ENCODE measurements at regions not wholly inside any gene's neighbourhood (a gene's known extent, or its start where the extent isn't known, plus 50 kb on each side); places are given as distances from the start of the nearest gene placed in this dataset.

DNA sequence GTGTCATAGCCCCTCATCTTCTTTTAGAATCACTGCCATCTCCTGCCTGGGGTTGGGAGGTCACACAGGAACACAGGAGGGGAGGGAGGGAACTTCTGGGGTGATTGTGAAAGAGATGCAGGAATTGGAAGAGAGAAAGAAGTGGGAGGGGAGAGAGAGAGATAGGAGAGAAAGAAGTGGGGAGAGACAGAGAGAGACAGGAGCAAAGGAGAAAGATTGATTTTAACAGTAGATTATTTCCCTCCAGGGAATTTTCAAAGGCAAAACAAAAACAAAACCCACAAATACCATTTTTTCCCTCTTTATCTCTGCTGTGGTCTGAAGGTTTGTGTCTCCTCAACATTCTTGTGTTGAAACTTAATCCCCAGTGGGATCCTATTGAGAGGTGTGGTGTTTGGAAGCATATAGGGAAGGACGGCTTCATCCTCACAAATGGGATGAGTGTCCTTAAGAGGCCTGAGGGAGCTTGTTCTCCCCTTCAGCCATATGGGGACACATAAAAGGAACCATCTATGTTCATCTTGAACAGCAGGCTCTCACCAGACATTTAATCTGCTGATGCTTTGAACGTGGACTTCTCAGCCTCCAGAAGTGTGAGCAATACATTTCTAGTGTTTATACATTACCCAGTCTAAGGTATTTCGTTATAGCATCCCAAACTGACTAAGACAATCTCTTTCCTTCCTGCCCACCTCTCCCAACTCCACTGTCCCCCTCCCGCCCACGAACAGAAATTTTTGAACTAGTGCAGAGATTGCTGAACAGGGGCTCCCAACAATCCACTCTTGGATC lies 134.9 kb upstream of the MAX start:
- TF ChIP-seq, protein P1, sequence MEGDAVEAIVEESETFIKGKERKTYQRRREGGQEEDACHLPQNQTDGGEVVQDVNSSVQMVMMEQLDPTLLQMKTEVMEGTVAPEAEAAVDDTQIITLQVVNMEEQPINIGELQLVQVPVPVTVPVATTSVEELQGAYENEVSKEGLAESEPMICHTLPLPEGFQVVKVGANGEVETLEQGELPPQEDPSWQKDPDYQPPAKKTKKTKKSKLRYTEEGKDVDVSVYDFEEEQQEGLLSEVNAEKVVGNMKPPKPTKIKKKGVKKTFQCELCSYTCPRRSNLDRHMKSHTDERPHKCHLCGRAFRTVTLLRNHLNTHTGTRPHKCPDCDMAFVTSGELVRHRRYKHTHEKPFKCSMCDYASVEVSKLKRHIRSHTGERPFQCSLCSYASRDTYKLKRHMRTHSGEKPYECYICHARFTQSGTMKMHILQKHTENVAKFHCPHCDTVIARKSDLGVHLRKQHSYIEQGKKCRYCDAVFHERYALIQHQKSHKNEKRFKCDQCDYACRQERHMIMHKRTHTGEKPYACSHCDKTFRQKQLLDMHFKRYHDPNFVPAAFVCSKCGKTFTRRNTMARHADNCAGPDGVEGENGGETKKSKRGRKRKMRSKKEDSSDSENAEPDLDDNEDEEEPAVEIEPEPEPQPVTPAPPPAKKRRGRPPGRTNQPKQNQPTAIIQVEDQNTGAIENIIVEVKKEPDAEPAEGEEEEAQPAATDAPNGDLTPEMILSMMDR (IDR thresholded peaks at IDR 0.05; ENCODE audit: low read depth, low read length): no peak
- Histone ChIP-seq H3K27ac (no peak overlapping the region), H3K9me3 (ENCODE audit: low read depth) (no peaks in the 10 kb centered on the region), H3K4me3 (no peak overlapping the region), H3K27me3 (no peaks in the 10 kb centered on the region), H3K4me1 (ENCODE audit: low read depth) (peaks cover 11% of the 10 kb centered on the region), H3K36me3 (no peaks in the 10 kb centered on the region)
- DNase-seq (ENCODE audit: low read depth in 1 of 2, low spot score in 1 of 2): peak in 1 of 2 donors; percentile 75

DNA sequence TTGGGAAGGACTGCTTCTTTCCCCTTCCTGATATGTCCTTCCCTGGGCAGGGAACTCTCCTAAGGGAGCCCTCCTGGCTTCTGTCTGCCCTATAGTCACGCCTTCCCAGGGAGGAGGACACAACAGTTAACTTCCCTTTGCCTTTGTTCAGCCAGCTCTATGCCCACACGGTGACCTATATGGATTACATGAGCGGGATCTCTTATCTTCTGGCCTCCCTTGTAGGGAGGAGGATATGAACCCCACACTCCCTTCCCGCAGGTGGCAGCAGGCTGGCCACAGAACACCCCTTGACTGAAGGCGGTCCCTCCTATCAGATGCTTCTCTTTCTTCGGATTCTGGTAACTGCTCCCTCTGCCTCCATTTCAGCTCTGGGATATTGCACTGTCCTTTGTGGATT lies 135.6 kb upstream of the MAX start:
- Histone ChIP-seq H3K4me3 (no peak overlapping the region), H3K4me1 (ENCODE audit: low read depth) (peaks cover 11% of the 10 kb centered on the region)

DNA sequence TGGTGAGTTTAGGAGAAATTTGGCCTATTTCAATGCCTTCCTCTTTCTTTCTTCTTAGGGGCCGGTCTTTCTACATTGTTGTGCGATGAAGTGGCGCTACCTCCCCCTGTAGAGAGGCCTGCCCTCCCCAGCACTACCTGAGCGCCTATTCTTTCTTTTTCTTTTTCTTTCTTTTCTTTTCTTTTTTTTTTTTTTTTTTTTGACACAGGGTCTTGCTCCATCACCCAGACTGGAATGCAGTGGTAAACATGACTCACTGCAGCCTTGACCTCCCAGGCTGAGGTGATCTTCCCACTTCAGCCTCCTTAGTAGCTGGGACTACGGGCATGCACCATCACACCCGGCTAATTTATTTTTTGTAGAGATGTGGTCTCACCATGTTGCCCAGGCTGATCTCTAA lies 136.1 kb upstream of the MAX start:
- no peak overlapping the region for H3K4me3 ChIP-seq
- peaks cover 11% of the 10 kb centered on the region for H3K4me1 ChIP-seq (ENCODE audit: low read depth)
- peak in 1 of 2 donors; percentile 95 for DNase-seq (ENCODE audit: low read depth in 1 of 2, low spot score in 1 of 2)
- no peak overlapping the region for H3K27ac ChIP-seq
- TF ChIP-seq, protein P1 (IDR thresholded peaks at IDR 0.05; ENCODE audit: low read depth, low read length): no peak
- no peaks in the 10 kb centered on the region for H3K27me3 ChIP-seq
- no peaks in the 10 kb centered on the region for H3K9me3 ChIP-seq (ENCODE audit: low read depth)
- no peaks in the 10 kb centered on the region for H3K36me3 ChIP-seq

More for the DNA sequence above, 135.6 kb upstream of the MAX start:
- Histone ChIP-seq H3K27ac (no peak overlapping the region), H3K36me3 (no peaks in the 10 kb centered on the region), H3K27me3 (no peaks in the 10 kb centered on the region), H3K9me3 (ENCODE audit: low read depth) (no peaks in the 10 kb centered on the region)
- DNase-seq (ENCODE audit: low read depth in 1 of 2, low spot score in 1 of 2): peak in 1 of 2 donors; percentile 72
- TF ChIP-seq, protein P1 (IDR thresholded peaks at IDR 0.05; ENCODE audit: low read depth, low read length): no peak

DNA sequence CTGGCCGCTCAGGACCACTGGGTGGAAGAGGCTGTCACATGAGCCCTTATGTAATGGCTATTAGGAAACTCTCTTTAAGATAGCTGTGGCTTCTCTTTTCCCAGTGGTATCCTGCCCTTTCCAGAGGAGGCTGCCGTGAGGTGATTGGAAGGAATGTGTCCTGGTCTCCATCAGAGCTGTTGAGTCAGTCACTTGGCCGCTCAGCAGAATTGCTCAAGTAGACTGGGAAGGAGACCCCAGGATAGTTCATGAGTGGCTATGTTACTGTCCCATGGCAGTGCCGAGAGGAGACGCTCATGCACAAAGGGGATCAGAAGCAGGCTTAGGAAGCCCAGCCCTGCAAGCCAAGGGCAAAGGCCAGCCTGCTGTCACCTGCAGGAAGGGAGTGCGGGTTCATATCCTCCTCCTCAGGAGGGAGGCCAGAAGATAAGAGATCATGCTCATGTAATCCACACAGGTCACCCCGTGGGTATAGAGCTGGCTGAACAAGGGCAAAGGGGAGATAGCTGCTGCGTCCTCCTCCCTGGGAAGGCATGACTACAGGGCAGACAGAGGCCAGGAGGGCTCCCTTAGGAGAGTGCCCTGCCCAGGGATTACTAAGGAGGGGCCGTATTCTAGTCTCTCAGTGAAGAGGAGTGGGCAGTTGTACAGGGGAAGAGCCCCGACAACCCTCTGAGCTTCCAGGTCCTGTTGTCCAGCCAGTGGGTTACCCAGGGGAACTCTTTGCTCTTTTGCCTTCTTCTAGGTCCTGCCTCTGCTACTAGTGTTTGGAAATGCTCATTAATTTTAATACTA lies 137.0 kb upstream of the MAX start:
- Histone ChIP-seq H3K36me3 (no peaks in the 10 kb centered on the region), H3K4me3 (no peak overlapping the region), H3K9me3 (ENCODE audit: low read depth) (no peaks in the 10 kb centered on the region), H3K27me3 (no peaks in the 10 kb centered on the region), H3K4me1 (ENCODE audit: low read depth) (peaks cover 11% of the 10 kb centered on the region), H3K27ac (peak overlapping the region; percentile 44)
- DNase-seq (ENCODE audit: low read depth in 1 of 2, low spot score in 1 of 2): peak; percentile 44 to 97
- TF ChIP-seq, protein P1 (IDR thresholded peaks at IDR 0.05; ENCODE audit: low read depth, low read length): peak; percentile 13

- H3K27ac ChIP-seq: peak overlapping the region; percentile 44
- DNase-seq (ENCODE audit: low read depth in 1 of 2, low spot score in 1 of 2): no peak
- no peaks in the 10 kb centered on the region for H3K9me3 ChIP-seq (ENCODE audit: low read depth)
- no peaks in the 10 kb centered on the region for H3K36me3 ChIP-seq
- TF ChIP-seq, protein P1 (IDR thresholded peaks at IDR 0.05; ENCODE audit: low read depth, low read length): no peak
- no peaks in the 10 kb centered on the region for H3K27me3 ChIP-seq
- H3K4me3 ChIP-seq: no peak overlapping the region
- H3K4me1 ChIP-seq (ENCODE audit: low read depth): peaks cover 11% of the 10 kb centered on the region
Measured at GRCh38 chr14:65239938-65240296, 137.6 kb upstream of the MAX start.

All from cardiac muscle cell (in vitro differentiated cells and primary cell).